ENCODE measurements at regions not wholly inside any gene's neighbourhood (a gene's known extent, or its start where the extent isn't known, plus 50 kb on each side); places are given as distances from the start of the nearest gene placed in this dataset.
A peak's percentile ranks its signal among the peaks of the same experiment; 100 is the strongest.
"Not testable (repeated sequence)": the region's sequence is repeated elsewhere in the genome, so short reads cannot be mapped to it uniquely, and the experiment has no call there.

DNA sequence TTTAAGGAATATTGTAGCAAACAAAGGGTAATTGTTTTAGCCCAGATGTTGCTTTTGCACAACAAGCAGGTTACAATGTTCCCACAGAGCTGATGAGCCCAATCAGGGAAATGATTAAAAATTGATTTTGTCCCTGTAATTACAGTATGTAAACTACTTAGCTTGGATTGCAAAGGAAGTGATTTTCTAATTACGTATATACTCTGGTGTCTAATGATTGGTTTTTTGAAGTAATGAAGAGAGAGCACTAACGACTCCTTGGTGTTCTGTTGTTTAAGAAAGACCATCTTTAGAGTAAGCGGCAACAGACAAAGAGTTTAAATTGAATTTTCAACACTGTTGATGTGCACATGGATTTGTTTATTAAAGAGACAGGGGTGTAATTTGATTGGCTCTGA, 95.3 kb upstream of the ZNF536 start:
- DNase-seq (ENCODE audit: low spot score) = no peak

DNA sequence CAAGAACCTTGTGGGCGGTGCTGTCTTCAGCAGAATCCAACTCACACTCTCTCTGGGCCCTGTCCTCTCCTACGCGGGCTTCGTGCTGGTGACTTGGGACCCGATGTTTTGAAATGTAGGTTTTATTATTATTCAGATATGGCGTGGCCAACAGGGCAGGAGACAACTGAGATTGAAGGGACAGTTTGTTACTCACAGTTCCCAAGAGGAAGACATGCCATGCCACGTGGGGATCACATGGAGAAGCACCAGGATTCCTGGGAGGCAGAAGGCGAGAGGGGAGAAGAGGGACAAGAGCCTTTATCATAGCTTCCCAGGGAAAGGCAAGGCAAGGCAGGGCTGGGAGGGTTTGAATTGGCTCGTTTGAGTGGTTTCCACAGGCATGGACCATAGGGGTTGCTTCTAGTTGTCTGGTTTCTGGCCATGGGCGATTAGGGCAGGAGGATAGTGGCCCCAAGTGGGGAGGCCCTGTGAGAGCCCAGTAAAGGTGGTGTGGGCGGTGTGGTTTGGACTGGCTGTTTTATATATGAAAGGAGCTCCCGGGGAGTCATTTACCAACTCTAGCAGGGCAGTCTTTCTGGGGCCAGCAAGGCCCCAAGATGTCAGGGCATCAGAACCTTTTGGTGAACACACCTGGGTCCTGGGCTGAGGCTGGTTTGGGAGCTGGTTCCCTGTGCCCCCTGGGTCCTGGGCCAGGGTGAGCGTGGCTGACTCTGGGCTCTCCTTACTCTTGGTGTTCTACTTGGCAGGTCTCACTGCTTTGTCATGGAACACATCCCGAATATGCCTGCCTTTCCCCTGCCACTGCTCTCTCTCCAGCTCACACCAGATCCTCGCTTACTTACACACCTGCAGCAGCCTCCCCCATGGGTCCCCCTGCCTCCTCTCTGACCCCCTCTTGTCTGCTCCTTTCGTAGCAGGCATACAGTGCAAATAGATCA, 94.0 kb upstream of the ZNF536 start:
- DNase-seq (ENCODE audit: low spot score) = no peak

DNA sequence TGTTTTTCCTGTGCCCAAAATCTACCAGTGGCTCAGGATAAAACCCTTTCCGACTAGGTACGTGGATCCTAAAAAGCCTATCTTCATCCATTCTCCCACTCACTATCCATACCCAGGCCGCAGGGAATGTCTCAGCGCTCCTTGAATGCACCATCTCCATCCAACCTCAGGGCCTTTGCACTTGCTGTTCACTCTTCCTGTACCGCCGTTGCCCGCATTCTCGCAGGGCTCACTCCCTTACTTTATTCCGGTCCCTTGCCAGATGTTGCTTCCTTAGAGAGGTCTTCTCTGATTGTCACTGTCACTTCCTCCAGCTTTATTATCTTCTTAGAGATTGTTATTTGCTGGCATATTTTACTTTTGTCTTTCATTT, 93.3 kb upstream of the ZNF536 start:
- no peak for DNase-seq (ENCODE audit: low spot score)

DNA sequence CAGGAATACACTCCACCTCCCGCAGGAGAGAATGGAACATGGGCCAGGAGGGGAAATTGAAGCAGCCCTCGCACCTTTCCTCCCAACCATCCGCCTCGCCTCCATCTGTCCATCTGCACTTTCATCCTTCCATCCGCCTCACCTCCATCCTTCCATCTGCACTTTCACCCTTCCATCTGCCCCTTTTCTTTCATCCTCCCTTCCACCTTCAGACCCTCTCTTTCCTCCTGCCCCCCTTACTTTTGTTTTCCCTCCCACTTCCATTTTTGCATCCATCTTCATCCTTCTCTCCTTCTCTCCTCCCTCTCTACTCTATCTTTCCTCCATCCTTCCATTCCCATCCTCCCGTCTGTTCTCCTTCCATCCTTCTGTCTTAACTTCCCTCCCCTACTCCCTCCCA, 92.2 kb upstream of the ZNF536 start:
- no peak for DNase-seq (ENCODE audit: low spot score)

DNA sequence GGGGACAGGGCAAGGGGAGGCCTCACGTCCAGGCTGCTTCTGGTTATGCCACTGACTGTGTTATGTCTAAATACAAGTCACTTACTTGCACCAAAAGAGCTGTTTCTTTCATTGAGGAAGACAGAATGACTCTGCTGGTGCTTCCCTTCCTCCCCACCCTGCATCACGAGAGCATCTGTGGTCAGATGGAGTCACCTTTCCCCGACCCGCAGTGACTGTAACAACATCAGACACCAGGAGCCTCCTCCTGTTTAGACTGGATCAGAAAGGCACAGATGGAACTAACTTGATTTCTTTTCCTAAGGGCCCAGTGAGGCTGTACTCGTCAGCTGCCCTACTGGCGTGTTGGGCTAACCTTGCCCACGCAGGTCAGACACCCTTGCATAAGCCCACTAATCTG, 90.3 kb upstream of the ZNF536 start:
- no peak for DNase-seq (ENCODE audit: low spot score)

DNA sequence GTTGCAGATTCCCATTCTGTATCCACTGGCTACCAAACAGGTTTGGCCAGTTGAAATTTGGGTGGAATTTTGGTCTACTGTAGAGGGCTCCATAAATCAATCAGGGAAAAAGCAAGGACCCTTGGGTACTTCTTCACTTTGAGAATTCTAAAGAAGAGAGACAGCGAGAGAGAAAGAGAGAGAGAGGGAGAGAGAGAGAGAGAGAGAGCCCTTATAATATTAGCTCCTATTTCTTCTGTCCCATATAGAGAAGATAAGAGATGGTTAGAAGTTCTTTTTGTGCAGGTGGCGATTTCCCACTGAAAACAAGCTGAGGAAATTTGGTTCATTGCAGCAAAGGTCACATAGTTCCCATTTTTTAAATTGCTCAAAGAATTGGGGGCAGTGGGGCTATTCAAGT, 88.6 kb upstream of the ZNF536 start:
- DNase-seq (ENCODE audit: low spot score) = no peak

DNA sequence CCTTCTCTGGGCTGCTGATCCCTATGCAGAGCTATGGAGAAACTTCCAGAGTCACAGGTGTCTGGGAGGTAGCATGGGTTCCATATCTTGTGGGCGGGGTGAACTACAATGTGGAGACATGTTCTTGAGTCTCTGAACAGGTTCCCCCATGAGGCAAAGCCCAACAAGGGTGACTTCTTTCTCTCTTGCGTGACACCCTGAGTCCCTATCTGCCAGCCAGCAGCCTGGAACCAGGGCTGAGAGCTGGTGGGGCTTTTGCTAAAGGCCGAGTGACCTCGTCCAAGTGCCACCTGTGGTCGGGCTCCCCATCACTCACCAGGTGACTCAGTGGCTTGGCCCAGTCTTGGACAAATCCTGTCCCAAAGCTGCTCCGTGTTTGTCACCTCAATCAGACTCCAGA, 88.0 kb upstream of the ZNF536 start:
- no peak for DNase-seq (ENCODE audit: low spot score)

DNA sequence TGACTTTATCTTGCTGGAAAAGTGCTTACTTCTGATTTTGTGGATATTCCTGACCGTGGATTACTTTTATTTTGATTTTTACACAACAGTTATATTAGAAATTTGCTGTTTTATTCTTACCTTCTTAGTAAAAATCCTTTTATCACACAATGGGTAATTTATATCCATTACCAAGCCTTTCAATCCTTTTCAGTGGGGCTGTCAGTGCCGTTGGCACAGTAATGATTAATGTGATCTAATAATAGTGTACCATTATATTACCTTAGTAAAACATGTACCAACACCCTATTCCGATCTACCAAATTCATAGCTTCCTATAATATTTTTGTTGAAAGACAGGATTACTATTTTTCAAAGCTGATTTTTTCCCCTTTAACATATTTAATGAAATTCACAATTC, 87.3 kb upstream of the ZNF536 start:
- DNase-seq (ENCODE audit: low spot score) = no peak

DNA sequence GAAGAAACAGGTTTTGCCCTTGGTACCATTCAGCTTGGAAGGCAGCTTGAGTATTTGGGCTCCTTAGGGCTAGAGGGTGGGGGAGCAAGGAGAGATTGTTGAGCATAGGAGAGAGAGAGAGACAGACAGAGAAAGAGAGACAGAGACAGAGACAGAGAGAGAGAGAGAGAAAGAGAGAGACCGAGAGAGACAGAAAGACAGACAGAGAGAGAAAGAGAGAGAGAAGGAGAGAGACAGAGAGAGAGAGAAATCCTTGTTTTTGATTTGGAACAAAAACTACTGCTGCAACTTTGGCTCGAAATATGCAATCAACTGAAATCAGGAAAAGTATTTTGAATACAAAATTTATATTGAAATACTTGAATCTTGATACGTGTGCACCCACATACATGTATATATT, 85.8 kb upstream of the ZNF536 start:
- DNase-seq (ENCODE audit: low spot score) = no peak

DNA sequence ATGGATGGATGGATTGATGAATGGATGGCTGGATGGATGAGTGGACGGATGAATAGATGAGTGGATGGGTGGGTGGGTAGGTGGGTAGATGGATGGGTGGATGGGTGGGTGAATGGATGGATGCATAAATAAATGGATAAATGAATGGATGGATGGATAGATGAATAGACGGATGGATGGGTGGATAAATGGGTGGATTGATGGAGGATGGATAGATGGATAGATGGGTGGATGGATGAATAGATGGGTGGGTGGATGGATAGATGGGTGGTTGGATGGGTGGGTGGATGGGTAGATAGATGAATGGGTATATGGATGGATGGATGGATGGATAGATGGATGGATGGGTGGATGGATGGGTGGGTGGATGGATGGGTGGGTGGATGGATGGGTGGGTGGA, 84.9 kb upstream of the ZNF536 start:
- no peak for DNase-seq (ENCODE audit: low spot score)

DNA sequence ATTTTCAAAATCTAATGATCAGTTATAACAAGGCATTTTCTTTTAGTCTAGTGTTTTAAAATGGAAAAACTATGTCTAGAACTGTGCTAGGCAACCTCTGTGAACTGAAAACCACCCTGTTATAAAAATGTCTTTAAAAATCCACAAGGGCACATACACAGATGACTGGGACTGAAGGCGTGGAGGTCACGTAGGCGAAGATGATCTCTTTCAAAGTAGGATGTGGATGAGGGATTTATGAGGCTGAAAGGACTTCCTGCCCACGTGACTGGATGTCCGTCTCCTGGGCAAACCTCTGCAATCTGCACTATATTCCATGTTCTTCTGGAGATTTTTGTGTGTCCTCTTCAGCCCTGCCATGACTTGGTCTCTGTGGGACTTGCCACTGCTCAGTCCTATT, 84.2 kb upstream of the ZNF536 start:
- no peak for DNase-seq (ENCODE audit: low spot score)

DNA sequence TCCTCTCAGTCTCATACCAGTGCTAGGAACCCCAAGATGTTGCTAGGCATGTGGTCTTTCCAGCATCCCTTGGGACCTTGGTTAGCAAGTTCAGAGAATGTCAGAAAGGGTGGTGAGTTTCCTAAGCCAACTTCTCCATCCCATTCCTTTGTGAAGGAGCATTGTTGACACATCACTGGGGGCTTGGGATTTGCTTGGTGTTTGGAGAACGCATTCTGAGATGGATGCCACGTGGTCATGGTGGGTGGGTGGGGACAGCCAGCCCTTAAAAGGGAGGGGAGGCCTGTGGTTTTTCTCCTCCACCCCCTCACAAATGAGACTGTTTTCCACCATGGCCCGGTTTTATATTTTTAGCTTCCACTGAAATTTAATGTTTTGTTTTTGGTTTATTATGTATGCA, 83.3 kb upstream of the ZNF536 start:
- no peak for DNase-seq (ENCODE audit: low spot score)

DNA sequence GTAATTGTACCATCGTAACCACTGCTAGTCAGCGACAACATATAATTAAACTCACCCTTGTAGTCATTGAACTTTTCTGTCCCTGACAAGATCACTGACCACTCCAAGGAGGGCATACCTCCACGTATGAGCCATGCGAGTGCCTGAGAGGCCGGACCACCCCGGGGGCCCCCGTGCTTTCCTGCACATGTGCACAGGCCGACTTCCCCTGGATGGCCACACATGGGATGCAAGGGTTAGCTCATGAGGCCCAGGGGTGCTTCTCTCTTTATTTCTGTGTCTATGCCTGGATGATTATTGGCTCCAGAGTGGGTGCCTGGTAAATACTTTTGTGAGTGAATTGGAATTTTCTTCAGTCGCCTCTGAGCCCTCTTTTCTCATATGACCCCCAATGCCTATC, 82.8 kb upstream of the ZNF536 start:
- DNase-seq (ENCODE audit: low spot score) = no peak

DNA sequence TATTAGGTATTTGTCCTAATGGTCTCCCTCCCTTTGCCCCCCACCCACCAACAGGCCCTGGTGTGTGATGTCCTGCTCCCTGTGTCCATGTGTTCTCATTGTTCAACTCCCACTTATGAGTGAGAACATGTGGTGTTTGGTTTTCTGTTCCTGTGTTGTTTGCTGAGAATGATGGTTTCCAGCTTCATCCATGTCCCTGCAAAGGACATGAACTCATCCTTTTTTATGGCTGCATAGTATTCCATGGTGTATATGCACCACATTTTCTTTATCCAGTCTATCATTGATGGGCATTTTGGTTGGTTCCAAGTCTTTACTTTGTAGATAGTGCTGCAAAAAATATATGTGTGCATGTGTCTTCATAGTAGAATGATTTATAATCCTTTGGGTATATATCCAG, 81.4 kb upstream of the ZNF536 start:
- DNase-seq (ENCODE audit: low spot score) = not testable (repeated sequence)

DNA sequence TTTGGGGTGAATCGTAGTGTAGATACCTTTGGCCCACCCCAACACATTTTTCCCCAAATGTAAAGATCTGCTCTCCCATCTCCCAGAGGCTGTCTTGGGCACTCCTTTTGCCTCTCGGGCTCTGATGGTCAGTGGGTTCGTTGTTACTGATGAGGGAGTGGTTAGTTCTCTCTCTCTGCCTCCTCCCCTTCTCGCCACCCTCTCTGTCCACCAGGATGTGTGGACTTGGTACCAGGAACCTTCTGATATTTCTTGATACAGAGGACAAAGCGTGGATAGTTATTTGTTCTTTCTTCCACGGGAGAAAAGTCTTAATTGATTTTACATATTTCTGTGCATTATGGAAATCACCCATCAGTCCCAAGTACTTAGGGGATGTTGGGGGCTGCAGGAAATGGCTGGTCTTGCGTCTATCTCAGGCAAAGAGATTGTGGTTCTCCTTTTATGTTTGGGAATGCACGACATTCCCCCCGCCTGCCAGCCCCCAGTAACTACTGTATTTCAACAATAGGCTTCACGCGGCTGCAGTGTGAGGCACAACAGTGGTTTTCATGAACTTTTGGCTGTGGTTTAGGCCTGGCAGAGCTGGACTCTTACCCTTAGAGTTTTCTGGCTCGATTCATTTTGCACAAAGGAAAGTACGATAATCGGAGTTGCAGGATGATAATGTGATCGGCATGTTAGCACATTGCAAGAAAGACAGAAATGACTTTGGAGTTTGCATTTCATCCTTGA, 79.0 kb upstream of the ZNF536 start:
- DNase-seq (ENCODE audit: low spot score) = peak; percentile 92

DNA sequence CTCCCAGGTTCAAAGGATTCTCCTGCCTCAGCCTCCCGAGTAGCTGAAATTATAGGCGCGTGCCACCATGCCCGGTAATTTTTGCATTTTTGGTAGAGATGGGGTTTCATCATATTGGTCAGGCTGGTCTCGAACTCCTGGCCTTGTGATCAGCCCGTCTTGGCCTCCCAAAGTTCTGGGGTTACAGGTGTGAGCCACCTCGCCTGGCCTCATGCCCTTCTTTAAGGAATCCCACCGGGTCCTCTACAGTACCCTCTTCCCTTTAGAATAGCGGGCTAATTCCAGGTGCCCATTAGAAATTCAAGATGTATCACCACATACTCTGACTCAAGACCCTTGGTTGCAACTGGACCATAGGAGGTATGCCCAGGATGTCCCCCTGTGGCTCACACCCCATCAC, 74.2 kb upstream of the ZNF536 start:
- no peak for DNase-seq (ENCODE audit: low spot score)

DNA sequence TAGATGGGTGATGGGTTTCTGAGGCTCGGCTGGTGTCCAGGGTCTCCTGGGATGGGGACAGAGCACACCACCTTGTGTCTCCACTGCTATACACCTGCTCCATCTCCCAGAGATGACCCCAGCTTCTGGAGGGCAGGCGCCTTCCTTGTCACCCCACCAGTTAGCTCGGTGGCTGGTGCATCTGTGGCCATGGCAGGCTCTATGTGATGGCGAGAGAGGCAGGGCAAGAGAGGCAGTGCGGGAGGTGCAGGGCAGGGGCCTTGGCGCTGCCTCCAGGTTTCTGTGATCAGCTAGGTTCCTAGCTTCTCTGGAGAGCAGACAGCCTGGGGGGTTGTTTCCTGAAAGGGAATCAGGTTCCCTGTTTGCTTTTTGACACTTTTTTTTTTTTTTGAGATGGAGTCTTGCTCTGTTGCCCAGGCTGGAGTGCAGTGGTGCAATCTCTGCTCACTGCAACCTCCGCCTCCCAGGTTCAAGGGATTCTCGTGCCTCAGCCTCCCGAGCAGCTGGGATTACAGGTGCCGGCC, 69.0 kb upstream of the ZNF536 start:
- DNase-seq (ENCODE audit: low spot score) = no peak

DNA sequence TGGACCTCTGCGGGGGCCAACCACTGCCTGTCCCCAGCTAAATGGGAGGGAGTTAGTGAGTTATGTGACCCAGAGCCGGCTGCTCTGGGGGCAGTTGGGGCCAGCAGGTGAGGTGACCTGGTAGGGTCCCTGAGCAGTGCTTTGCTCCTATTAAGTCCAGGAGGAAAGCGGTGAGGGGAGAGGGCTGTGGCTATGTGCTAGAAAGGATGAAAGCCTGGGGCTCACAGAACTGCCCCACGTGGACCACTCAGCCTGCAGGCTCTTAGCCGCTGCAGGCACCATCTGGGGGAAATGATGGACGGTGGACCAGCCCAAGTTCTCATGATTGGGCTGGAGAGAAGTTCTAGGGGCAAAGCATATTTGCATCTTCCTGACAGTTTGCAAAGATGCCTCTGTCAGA, 67.6 kb upstream of the ZNF536 start:
- DNase-seq (ENCODE audit: low spot score) = no peak

DNA sequence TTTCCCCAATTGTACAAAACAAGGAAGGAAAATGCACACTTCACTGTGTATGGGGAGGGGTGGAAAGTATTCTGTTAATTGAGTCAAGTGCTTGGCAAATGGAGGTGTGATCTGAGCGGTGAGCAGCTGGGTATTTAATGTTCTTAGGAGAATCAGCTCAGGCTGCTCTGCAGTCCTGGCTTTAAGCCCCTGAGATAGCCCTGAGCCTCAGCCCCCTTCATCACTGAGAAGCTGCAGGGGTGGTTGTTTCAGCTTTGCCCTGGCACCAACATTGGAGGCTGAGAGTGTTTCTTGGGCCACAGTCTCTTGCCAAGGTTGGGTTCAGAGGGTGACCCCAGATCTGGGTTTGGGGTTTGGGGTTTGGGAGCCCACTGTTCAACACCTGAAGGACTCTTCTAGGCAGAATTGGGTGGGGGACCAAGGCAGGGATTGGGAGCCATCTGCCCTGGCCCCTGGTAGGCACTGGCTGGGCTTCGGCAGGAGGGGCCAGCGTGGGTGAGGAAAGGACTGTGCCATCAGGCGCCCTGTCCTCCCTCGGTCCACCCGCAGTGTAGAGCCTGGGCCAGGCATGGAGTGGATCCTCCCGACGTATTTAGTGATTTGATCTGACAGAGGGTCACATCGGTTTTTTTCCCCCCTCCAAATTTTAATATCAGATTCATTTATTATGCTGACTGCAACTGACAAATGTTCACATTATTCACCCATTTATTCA, 66.7 kb upstream of the ZNF536 start:
- no peak for DNase-seq (ENCODE audit: low spot score)

DNA sequence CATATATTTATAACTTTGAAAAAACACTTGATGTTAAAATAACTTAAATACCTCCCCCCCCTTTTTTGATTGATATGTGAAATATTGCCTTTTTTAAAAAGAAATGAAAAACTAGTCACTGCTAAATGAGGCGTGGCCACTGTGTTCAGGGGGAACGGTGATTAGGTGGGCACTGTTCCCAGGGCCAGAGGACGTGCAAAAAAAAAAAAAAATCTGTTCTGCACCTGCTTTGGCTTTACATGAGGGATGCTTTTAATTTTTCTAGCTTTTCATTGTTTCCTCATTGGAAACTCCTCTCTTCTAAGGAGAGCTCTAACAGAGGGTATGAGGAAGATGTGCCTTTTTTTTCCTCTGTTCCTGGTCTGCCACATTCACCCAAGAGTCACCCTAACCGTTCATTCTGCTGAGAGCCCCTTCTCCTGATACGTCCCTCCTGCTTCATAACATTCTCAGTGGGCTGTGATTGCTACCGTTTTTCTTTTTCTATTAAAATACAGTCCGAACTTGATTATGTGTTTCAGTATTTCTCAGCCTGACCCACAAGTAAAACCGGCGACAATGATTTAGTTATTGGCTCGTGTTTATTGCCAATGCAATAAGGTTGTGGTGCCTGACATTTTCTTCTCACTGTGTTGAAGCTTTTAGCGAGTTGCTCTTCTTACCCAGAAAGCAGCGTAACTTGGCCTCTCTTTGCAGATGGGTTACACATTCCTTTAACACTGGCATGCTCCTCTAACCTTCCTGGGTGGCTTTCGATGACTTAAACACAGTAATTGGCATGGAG, 64.8 kb upstream of the ZNF536 start:
- no peak for DNase-seq (ENCODE audit: low spot score)

DNA sequence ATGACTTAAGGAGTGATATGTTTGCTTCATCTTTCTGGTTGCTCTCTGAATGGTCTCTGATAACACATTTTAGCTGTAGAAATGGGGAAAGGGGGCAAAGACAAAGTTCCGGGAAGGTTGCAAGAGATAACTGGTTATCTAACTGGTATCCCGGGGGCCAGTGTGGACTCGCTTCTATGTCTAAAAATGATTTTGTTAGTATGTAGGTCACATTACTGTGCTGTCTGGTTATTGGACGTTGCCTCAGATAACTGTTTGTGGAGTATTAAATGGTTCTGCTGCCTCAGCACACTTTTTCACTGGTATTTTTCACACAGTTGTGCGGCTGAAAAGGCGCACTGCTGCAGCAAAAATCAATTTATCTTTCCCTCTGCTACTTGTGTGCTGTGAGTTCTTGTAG, 63.0 kb upstream of the ZNF536 start:
- no peak for DNase-seq (ENCODE audit: low spot score)

Measured in pons (tissue), 1 donor.